HG03354 (cell line): ENCODE measurements at regions not wholly inside any gene's neighbourhood (a gene's known extent, or its start where the extent isn't known, plus 50 kb on each side); places are given as distances from the start of the nearest gene placed in this dataset.
"Not testable (repeated sequence)": the region's sequence is repeated elsewhere in the genome, so short reads cannot be mapped to it uniquely, and the experiment has no call there.

Experiments
- ATAC-seq: cut with Tn5 transposase; IDR thresholded peaks from one replicate; pipeline ENCODE4 v1.9.1; 2021; ENCODE audit warnings: mild to moderate bottlenecking; ENCODE audit not compliant: unreplicated experiment, poor library complexity, severe bottlenecking

DNA sequence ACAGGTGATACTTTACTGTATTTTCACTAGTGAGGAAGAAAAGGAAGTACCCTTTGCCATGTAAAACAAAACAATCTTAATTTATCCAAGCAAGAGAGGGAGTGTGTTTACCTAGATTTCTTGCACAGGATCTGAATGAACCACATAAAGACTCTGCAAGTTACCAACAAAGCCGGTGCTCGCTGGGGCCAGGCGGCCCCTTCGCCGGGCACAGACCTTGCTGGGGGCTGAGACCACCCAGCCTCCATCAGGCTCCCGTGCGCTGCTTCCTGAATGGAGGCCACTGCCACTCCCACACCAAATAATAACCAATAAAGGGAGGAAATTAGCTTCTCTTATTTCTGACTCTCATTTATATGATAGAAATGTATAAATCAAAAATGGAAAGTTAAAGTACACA lies 625.0 kb upstream of the ADARB2 start:
- ATAC-seq, result no peak

GRCh38 chr10:2358586-2358985 lies 621.3 kb upstream of the ADARB2 start:
- no peak for ATAC-seq

DNA sequence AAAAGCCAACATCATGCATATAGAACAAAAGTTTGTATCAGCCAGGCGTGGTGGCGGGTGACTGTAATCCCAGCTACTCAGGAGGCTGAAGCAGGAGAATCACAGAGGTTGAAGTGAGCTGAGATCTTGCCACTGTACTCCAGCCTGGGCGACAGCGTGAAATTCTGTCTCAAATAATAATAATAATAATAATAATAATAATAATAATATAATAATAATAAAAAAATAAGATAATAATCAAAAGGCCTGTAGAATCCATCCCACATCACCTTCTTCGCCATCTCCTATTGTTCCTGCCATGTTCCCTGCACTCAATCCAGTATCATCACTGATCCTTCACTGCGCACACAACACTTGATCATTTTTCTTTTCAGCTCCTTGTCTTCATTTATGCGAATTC lies 619.3 kb upstream of the ADARB2 start:
- ATAC-seq, result no peak

DNA sequence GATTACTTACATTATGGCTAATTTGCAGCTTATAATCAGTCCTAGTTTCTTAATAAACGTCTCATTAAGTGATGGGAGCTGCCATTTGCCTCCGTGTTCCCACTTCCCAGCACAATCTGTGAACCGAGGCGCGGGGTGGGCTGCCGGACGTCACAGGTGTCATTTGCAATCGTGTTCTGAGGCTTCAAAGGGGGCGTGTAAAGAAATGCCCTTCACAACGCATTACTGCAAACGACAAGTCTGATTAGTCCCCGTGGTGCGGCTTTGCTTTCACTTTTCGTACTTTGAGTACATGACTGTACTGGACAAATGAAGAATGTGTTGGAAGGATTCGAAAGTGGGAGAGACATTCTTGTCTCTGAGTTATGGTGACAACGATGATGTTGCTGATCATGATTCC lies 614.2 kb upstream of the ADARB2 start:
- no peak for ATAC-seq

DNA sequence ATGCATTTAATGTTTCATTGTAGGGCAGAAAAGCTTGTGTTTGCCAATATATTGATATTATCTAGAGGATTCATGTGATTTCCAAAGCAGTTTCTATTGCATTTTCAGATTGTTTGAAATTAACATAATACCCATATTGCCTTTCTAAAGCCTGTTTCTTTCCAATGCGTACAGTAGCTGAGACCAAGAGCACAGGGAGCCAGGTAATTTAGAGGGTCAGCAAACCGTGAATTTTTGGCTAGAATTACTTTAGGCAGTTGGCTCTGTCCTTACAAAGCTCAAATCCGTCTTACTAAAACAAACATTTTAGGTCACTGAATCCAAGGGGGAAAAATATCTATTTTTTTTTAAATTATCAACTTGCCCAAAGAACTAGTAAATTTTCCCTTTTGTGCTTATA lies 604.9 kb upstream of the ADARB2 start:
- ATAC-seq, result no peak

DNA sequence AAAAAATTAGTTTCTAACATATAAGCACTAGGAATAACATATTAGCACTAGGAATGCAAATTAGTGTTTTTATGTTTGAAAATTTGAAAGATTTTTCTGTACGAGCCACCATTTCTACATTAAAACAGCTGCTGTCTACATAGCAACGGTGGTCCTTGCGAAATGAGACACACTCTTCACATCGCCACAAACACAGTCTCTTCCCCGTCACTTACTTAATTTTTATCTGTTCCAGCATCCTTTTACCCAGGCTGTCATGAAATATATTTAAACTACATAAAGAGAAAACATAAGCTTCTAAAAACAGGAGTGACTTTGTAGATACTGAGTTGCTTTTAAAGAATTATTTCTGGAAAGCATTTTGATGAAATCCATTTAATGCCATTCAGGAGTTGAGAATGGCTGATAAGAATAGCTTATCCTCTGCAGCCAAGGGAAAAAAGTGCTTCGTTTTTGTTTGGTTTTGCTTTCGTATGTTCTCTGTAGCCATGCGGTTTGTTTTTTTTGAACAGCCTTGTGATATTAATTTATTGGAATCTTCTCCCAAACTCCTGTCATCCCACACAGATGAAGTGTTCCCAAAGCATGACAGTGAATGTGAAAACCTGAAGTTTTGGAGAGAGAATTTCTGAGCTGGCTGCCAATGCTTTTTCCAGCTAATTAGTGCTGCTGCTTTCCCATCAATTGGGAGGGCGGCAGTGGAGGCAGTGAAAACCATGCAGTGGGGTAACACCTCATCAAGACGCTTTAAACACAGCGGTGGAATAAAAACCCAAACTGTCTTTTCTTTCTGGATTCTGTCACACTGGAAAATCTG lies 603.7 kb upstream of the ADARB2 start:
- no peak for ATAC-seq

DNA sequence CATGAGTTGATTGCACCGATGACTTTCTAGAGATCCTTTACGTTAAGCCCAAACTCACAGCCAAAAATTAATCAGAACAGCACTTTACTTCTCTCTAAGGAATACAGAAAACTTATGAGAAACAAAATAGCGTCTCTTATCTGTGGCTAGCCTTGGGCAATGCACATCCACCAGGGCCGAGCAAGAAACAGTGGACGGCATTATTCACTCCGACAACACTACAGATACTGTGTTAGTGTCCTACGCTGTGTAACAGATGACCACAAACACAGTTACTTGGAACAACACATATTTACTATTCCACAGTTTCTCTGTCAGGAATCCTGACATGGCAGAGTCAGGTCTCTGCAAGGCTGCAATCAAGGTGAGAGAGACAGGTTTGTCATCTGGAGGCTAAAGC lies 598.3 kb upstream of the ADARB2 start:
- no peak for ATAC-seq

- no peak for ATAC-seq
These were observed 597.2 kb upstream of the ADARB2 start for GRCh38 chr10:2334575-2334974.

- no peak for ATAC-seq
These were observed 591.8 kb upstream of the ADARB2 start for GRCh38 chr10:2329082-2329481.

DNA sequence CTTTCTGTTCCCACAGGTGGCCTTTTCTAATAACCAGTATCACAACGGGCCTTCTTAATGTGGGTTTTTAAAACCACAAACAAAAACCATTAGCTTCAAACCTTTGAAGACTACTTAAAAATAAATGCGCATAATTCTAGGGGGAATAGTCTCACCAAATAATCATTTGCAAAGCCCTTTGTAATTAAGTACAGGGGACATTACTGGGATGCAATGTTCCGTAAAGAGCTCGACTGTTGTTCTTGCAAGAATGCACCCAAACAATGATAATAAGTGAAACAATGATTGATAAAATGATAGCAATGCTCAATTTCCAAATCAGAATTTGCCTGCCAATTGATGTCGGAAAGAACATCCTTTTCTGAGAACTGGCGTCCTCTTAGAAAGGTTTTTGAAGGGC lies 589.1 kb upstream of the ADARB2 start:
- ATAC-seq, result no peak

DNA sequence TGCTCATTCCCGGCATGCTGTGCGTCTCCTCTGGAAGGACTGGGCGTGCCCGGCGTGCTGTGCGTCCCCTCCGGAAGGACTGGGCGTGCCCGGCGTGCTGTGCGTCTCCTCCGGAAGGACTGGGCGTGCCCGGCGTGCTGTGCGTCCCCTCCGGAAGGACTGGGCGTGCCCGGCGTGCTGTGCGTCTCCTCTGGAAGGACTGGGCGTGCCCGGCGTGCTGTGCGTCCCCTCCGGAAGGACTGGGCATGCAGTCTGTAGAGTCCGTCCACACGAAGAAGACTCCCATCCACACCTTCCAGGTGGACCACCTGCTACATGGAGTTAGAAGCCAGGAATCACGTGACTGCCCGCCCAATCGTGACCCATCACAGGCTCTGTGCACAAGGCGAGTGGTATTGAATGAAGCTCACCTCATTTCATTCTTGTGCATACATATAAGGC lies 577.7 kb upstream of the ADARB2 start:
- ATAC-seq, result not testable (repeated sequence)

- no peak for ATAC-seq
These were observed 568.8 kb upstream of the ADARB2 start for GRCh38 chr10:2306081-2306480.

DNA sequence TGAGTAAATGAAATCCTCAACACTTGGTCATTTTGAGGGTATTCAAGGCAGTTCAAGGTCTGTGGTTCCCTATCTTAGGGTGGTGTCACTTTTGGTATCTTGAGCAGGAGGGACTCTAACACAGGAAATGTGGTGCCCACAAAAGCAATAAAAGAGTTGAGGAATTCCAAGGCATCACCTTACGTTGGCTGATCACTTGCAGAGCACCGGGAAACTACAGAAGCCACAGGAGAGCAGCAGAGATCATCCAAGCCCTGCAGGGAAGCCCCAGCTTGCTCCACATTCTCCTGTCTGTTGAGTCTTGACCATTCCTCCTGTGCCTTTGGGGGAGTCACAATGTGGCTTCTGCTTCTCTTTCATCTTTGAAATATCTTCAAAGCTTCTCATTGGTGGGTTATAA lies 565.8 kb upstream of the ADARB2 start:
- no peak for ATAC-seq

- no peak for ATAC-seq
These were observed 563.9 kb upstream of the ADARB2 start for GRCh38 chr10:2301227-2301626.

GRCh38 chr10:2300231-2300630 lies 562.9 kb upstream of the ADARB2 start:
- no peak for ATAC-seq

DNA sequence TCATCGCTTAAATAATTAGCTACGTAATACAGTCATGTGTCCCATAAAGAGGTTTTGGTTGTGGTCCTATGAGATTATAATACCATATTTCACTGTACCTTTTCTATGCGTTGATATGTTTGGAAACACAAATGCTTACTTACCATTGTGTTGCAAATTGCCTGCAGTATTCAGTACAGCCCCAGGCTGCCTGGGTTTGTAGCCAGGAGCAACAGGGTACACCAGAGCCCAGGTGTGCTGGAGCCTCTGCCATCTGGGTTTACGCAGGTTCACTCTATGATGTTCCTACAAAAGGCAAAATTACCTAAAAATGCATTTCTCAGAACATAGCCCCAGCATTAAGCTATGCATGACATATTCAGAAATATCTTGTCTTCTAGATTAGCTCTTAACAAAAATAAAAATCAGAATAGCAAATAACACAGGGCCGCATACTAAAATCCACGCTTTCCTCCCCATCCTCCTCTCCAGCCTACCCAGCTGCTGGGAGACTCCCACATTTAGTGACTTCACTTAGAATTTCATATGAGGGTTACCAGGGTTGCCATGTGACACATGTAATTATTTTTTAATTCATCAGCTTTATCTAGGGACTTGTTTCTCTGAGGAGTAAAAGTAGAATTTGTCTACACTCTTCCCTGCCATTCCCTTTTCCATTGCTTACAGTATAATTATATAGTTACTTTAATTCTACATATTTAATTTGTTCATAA lies 559.0 kb upstream of the ADARB2 start:
- no peak for ATAC-seq

DNA sequence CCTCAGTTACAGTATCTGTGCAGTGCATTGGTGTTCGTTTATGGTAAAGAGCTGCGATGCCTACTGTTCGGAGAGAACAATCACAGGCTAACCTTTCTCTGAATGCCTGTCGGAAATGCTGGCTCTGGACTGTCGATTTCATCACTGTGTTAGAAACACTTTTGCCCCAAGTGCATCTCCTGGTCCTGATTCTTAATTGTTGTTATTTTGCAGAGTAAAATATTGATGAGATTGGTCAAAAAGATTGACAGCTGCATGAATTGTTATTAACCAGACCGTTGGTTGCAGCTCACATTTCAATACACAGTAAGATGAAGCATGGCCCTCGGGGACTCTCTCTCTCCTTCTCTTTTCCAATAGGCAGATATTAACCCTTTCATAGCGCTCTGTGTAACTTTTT lies 557.4 kb upstream of the ADARB2 start:
- no peak for ATAC-seq

DNA sequence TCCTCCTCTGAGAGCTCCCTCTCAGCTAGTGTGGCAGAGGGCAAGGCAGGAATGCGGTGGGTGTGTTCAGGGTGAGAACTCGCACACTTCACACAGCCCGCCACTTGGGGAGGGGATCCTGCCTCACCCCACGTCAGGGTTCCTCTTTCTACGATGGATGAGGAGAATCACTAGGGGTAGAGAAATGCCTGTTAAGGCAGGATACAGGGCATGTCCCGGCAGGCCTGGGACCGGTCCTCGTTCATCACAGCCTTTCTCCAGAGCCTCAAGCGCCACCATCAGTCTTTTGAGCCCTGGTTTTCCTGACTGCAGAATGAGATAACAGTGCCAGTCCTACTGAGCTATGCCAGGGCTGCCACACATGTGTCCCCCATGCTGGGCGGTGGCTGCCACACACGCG lies 546.7 kb upstream of the ADARB2 start:
- no peak for ATAC-seq

DNA sequence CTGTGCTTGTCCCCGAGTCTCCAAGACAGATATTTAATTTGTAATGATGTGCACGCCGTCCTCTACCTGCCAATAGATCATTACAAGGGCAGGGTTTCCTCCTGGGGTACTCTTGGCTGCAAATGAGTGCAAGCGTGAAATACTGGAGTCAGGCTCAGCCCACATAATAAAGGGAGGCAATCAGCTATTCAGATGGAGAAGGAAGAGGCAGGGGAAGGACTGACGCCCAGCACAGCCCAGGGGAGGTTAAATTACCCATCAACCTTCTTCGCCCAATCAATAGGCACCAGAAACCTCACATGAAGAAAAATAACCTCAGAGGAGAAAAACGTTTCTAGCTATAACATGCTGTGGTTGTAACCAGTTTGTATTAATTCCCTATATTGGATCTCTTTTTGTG lies 544.9 kb upstream of the ADARB2 start:
- ATAC-seq, result no peak

DNA sequence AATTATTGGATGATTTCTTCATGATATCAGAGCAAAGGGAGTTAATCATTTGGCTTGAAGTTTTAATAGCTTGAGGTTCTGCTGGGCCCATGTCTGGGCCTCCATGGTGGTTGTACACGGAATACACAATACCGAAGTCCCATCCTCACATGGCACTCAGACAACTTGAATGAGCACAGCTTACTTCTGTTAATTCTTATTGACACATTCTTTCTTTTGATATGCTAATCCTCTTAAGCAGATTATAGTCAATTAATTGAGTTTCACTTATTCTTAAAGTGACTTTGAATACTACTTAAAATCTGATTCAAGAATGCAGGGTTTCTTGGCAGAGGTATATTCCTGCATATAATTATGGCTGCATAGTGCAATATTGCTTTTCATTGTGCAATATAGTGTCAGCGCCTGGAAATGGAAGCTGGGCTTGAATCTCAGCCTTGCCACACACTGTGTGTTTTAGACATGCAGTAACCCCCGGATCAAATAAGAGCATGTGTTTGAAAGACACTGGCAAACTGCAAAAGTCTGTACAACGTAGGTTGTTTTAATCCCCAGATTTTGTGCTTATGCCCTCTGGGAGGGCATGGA lies 543.5 kb upstream of the ADARB2 start:
- no peak for ATAC-seq

DNA sequence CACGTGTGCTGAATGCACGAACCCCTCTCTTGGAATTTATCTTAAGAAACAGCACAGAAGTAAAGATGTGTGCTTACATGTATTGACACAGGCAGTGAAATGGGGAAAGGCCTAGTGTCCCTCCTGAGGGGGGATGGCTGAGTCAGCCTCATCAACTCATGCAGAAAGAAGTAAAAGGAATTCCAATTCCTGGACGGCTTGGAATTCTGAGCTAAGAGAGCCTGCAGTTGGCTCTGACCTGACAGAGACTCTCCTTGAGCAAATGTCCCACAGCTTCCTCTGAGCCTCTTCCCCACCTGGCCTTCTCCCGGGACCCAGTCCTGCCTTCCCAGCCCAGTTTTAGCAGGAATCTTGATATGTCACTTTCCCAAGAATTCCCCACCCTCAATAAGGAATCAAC lies 542.4 kb upstream of the ADARB2 start:
- no peak for ATAC-seq
